SK-N-SH (cell line): ENCODE measurements at regions not wholly inside any gene's neighbourhood (a gene's known extent, or its start where the extent isn't known, plus 50 kb on each side); places are given as distances from the start of the nearest gene placed in this dataset.

Experiments
- CTCF ChIA-PET: fragments of 300-600, 350-600 bp; formaldehyde crosslinking; extraction: SDS; loops from one replicate; lab custom pipeline; 2021; lab: Yijun Ruan, JAX
- POLR2A ChIA-PET: fragments of 350-600 bp; sonication (Branson Sonifier 250); formaldehyde crosslinking; extraction: SDS; loops from one replicate; lab custom pipeline; 2020; ENCODE audit warnings: antibody characterized with exemption, inconsistent platforms; lab: Yijun Ruan, JAX
- DNase-seq: peaks from one replicate; pipeline ENCODE4 v3.0.0; 2012
- H2AFZ ChIP-seq: fragments of 200-600 bp; sonication (generic); 2 replicates; pipeline ENCODE4 v1.8.1; 2016; ENCODE audit warnings: antibody characterized with exemption, mild to moderate bottlenecking, low read depth
- H3F3A ChIP-seq: fragments of 200-600 bp; sonication (generic); replicated peaks from 2 replicates; pipeline ENCODE3; 2016; ENCODE audit warnings: antibody characterized with exemption, mild to moderate bottlenecking; ENCODE audit not compliant: insufficient read depth
- H3K27ac ChIP-seq, 2 experiments: fragments of 200-500 bp in 1 of 2; fragments of 200-600 bp in 1 of 2; sonication (Bioruptor generic) in 1 of 2; sonication (generic), shearing (Covaris generic) in 1 of 2; 2 replicates each; pipeline versions ENCODE4 v1.5.1 to v1.6.1; 2014 to 2016; ENCODE audit warnings: low read depth in 2 of 2, inconsistent platforms in 1 of 2, low read length in 1 of 2, mild to moderate bottlenecking in 1 of 2, mixed read lengths in 1 of 2
- H3K27me3 ChIP-seq: fragments of 200-600 bp; sonication (generic), shearing (Covaris generic); 2 replicates; pipeline ENCODE4 v1.6.1; 2016; ENCODE audit warnings: mixed run types; ENCODE audit not compliant: insufficient read depth
- H3K36me3 ChIP-seq, 2 experiments: fragments of 200-500 bp in 1 of 2; fragments of 200-600 bp in 1 of 2; sonication (Bioruptor generic) in 1 of 2; sonication (generic) in 1 of 2; replicated peaks in 1 of 2; 2 replicates each; pipeline versions ENCODE3 to v1.5.1; 2014 to 2016; ENCODE audit warnings: low read length in 1 of 2, mild to moderate bottlenecking in 1 of 2; ENCODE audit not compliant: insufficient read depth in 2 of 2, control insufficient read depth in 1 of 2
- H3K4me1 ChIP-seq, 2 experiments: fragments of 200-500 bp in 1 of 2; fragments of 200-600 bp in 1 of 2; sonication (Bioruptor generic) in 1 of 2; sonication (generic), shearing (Covaris generic) in 1 of 2; 2 replicates each; pipeline versions ENCODE4 v1.5.1 to v1.6.1; 2014 to 2016; ENCODE audit warnings: low read depth in 1 of 2, low read length in 1 of 2, mixed run types in 1 of 2; ENCODE audit not compliant: insufficient read depth in 2 of 2, control insufficient read depth in 1 of 2
- H3K4me2 ChIP-seq: fragments of 200-600 bp; sonication (generic), shearing (Covaris generic); 2 replicates; pipeline ENCODE4 v1.6.1; 2017; ENCODE audit warnings: mixed run types
- H3K4me3 ChIP-seq, 2 experiments: fragments of 200-500 bp in 1 of 2; fragments of 200-600 bp in 1 of 2; sonication (Bioruptor generic) in 1 of 2; sonication (generic), shearing (Covaris generic) in 1 of 2; 2 replicates each; pipeline versions ENCODE4 v1.5.1 to v1.8.1; 2014 to 2016; ENCODE audit warnings: low read depth in 2 of 2, inconsistent platforms in 1 of 2, low read length in 1 of 2, mild to moderate bottlenecking in 1 of 2, mixed read lengths in 1 of 2, moderate library complexity in 1 of 2
- H3K79me2 ChIP-seq: fragments of 200-600 bp; sonication (generic); 2 replicates; pipeline ENCODE4 v1.8.1; 2017; ENCODE audit warnings: mild to moderate bottlenecking; ENCODE audit not compliant: insufficient read depth
- H3K9ac ChIP-seq: fragments of 200-600 bp; sonication (generic); 2 replicates; pipeline ENCODE4 v1.6.1; 2017; ENCODE audit warnings: mixed run types
- H3K9me2 ChIP-seq: fragments of 200-600 bp; sonication (generic); 2 replicates; pipeline ENCODE4 v1.6.1; 2017; ENCODE audit warnings: mixed run types
- H3K9me3 ChIP-seq: fragments of 200-600 bp; sonication (generic); 2 replicates; pipeline ENCODE4 v1.6.1; 2017; ENCODE audit warnings: mixed run types, mild to moderate bottlenecking, moderate library complexity
- H4K20me1 ChIP-seq: fragments of 200-600 bp; sonication (generic); 2 replicates; pipeline ENCODE4 v1.6.1; 2017; ENCODE audit warnings: mild to moderate bottlenecking, mixed run types; ENCODE audit not compliant: insufficient read depth
- CHD2 ChIP-seq: fragments of 150-350 bp; IDR thresholded peaks from 2 replicates; pipeline ENCODE4 v1.6.1; 2018; ENCODE audit warnings: low read length; ENCODE audit not compliant: partially characterized antibody
- CTCF ChIP-seq: fragments of 200-600 bp; sonication (generic); IDR thresholded peaks from 2 replicates; pipeline ENCODE4 v1.6.1; 2017; ENCODE audit warnings: antibody characterized with exemption, mild to moderate bottlenecking, moderate library complexity
- EZH2phosphoT487 ChIP-seq: fragments of 200-600 bp; sonication (generic); IDR thresholded peaks from 2 replicates; pipeline ENCODE4 v1.6.1; 2017; ENCODE audit warnings: low read depth, mixed run types, mild to moderate bottlenecking, antibody characterized with exemption, moderate library complexity, borderline replicate concordance
- FOXJ3 ChIP-seq: sonication (generic); formaldehyde crosslinking; IDR thresholded peaks from 2 replicates; pipeline ENCODE4 v1.5.1; 2020; ENCODE audit warnings: mild to moderate bottlenecking, missing genetic modification reagents
- FOXM1 ChIP-seq: IDR thresholded peaks from 2 replicates; pipeline ENCODE4 v1.4.0; 2012; ENCODE audit warnings: low read depth, mild to moderate bottlenecking
- GABPA ChIP-seq: IDR thresholded peaks from 2 replicates; pipeline ENCODE4 v1.4.0; 2012; ENCODE audit warnings: low read depth, mild to moderate bottlenecking
- GATA2 ChIP-seq: sonication (generic); formaldehyde crosslinking; IDR thresholded peaks from 2 replicates; pipeline ENCODE4 v1.5.0; 2020; ENCODE audit warnings: mild to moderate bottlenecking, missing genetic modification reagents
- MEF2A ChIP-seq: IDR thresholded peaks from 2 replicates; pipeline ENCODE4 v1.4.0; 2012; ENCODE audit warnings: low read depth, borderline replicate concordance
- NFIC ChIP-seq: IDR thresholded peaks from 2 replicates; pipeline ENCODE4 v1.4.0; 2012; ENCODE audit warnings: borderline replicate concordance
- PBX3 ChIP-seq: IDR thresholded peaks from 2 replicates; pipeline ENCODE4; 2012
- RFX5 ChIP-seq: IDR thresholded peaks from 2 replicates; pipeline ENCODE4 v1.6.1; 2012; ENCODE audit warnings: mild to moderate bottlenecking, improper control_type of control experiment, low read length
- RXRA ChIP-seq: IDR thresholded peaks from 2 replicates; pipeline ENCODE4 v1.4.0; 2012; ENCODE audit warnings: low read depth, mild to moderate bottlenecking, borderline replicate concordance
- SIN3A ChIP-seq: IDR thresholded peaks from 2 replicates; pipeline ENCODE4 v1.6.1; 2012; ENCODE audit warnings: low read depth, mild to moderate bottlenecking, low read length, moderate library complexity, borderline replicate concordance
- TAF1 ChIP-seq: IDR thresholded peaks from 2 replicates; pipeline ENCODE4 v1.6.1; 2012; ENCODE audit warnings: low read depth, mild to moderate bottlenecking, low read length, moderate library complexity, borderline replicate concordance
- TEAD4 ChIP-seq: IDR thresholded peaks from 2 replicates; pipeline ENCODE4 v1.4.0; 2012; ENCODE audit warnings: mild to moderate bottlenecking, borderline replicate concordance; ENCODE audit not compliant: insufficient read depth
- USF1 ChIP-seq: IDR thresholded peaks from 2 replicates; pipeline ENCODE4 v1.4.0; 2012; ENCODE audit warnings: low read depth, borderline replicate concordance
- USF2 ChIP-seq: fragments of 150-350 bp; IDR thresholded peaks from 2 replicates; pipeline ENCODE4 v1.6.1; 2017; ENCODE audit warnings: antibody characterized with exemption, low read length, low read depth, borderline replicate concordance
- ZBTB33 ChIP-seq: IDR thresholded peaks from 2 replicates; pipeline ENCODE4 v1.4.0; 2012; ENCODE audit warnings: low read depth, borderline replicate concordance
- WGBS: methylation state at CpG from one replicate; pipeline ENCODE4 v1.1.6; 2017; ENCODE audit warnings: low lambda C conversion rate; 5-methylcytosine and 5-hydroxymethylcytosine counted together

GRCh38 chr18:30361864-30362540, 680.5 kb downstream of the DSC3 start:
- TF ChIP-seq CHD2 (no peak), MEF2A (no peak), GATA2 (no peak), FOXJ3 (CRISPR knock-in tag) (no peak), USF1 (no peak), SIN3A (no peak), TAF1 (no peak), GABPA (no peak)
- H3F3A ChIP-seq: no peaks in the 10 kb centered on the region
- H2AFZ ChIP-seq: no peak overlapping the region
- CTCF ChIA-PET: no interaction called here
- 82% methylated on average over 6 of the region's 11 CpGs for WGBS
- POLR2A ChIA-PET: no interaction called here
- H3K4me2 ChIP-seq: no peak overlapping the region
- no peaks in the 10 kb centered on the region for H4K20me1 ChIP-seq
- no peak overlapping the region for H3K27ac ChIP-seq
- no peaks in the 10 kb centered on the region for H3K36me3 ChIP-seq
- no peak overlapping the region for H3K4me3 ChIP-seq
- no peaks in the 10 kb centered on the region for H3K79me2 ChIP-seq
- H3K27me3 ChIP-seq: no peaks in the 10 kb centered on the region
- H3K4me1 ChIP-seq: no peaks in the 10 kb centered on the region
- H3K9me3 ChIP-seq: no peaks in the 10 kb centered on the region
- no peak for DNase-seq
- no peak overlapping the region for H3K9ac ChIP-seq
- H3K9me2 ChIP-seq: no peaks in the 10 kb centered on the region

GRCh38 chr18:30359521-30359920, 683.0 kb downstream of the DSC3 start:
- 58% methylated on average over 3 of the region's 3 CpGs for WGBS
- no peak for DNase-seq
- H3K36me3 ChIP-seq: no peaks in the 10 kb centered on the region
- no peak overlapping the region for H2AFZ ChIP-seq
- no peaks in the 10 kb centered on the region for H3K9me3 ChIP-seq
- no peaks in the 10 kb centered on the region for H3K9me2 ChIP-seq
- H3K4me2 ChIP-seq: no peak overlapping the region
- CTCF ChIA-PET: no interaction called here
- H3K4me3 ChIP-seq: no peak overlapping the region
- no peaks in the 10 kb centered on the region for H3F3A ChIP-seq
- H3K27ac ChIP-seq: no peak overlapping the region
- POLR2A ChIA-PET: no interaction called here
- no peak overlapping the region for H3K9ac ChIP-seq
- no peaks in the 10 kb centered on the region for H3K79me2 ChIP-seq
- no peaks in the 10 kb centered on the region for H4K20me1 ChIP-seq
- H3K4me1 ChIP-seq: no peaks in the 10 kb centered on the region
- H3K27me3 ChIP-seq: no peaks in the 10 kb centered on the region
- TF ChIP-seq GABPA (no peak), EZH2phosphoT487 (no peak), FOXM1 (no peak), PBX3 (no peak), CTCF (no peak), TEAD4 (no peak), USF2 (no peak), ZBTB33 (no peak), RXRA (no peak), NFIC (no peak), RFX5 (no peak)
